A172 (cell line): ENCODE measurements at regions not wholly inside any gene's neighbourhood (a gene's known extent, or its start where the extent isn't known, plus 50 kb on each side); places are given as distances from the start of the nearest gene placed in this dataset.

Experiments used
- DNase-seq: peaks from one replicate; pipeline ENCODE4 v3.0.0-alpha.2; 2015; ENCODE audit warnings: low spot score

DNA sequence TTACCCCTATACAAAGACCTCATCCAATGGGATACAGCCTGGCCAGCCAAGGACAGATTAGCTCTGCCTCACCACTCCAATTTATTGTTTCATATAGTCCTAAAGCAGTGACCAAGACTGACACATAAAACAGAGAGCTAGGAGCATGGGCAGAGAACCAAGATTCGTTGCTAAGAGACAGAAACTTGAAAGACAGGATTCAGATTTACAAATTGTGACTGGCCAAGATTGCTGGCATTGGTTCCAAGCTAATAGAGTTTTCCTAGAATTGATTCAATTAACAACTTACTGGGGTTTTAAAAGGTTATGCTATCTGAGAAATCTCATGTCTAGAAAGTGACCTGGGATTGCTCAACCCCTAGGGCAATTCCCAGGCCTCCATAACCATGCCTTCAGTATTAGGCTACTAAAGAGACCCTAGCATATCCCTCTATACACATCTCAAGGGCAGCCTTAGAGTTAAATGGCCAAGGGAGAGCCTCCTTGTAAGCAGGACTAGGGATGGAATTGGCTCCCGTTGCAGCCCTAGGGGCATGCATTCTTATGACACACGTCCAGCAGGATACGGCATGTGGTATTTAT, 75.6 kb downstream of the ICOS start:
- DNase-seq, result no peak

DNA sequence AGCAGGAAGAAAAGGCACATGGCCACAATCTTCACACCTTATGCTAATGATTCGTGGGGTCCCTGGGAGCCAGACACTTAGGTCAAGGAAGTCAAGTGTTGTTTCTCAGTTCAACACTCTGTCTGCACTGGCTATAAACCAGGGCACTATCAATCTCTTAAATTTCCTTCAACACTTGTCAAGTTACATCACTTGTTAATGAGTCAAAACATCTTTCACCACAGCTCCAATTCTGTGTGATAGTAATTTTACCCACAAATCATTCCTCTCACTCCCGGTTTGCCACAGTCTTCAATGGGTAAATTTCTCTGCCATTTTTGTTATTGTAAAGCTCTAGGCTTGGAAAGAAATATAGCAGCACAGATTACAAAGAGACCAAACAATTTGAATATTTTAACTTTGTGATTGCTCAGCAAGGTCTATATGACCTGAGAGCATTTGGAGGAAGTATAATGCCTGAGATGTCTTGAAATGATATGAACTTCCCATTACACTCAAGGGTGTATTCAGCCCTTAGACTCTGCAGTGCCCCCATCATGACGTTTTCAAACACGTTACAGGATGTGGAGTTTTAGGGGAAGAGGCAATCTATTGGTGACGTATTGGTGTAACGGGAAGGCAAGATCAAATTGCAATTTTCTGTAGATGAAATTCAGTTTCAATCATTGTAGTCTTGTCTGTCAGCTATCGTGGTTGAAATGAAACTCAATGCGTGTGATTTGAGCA, 78.7 kb downstream of the ICOS start:
- no peak for DNase-seq

DNA sequence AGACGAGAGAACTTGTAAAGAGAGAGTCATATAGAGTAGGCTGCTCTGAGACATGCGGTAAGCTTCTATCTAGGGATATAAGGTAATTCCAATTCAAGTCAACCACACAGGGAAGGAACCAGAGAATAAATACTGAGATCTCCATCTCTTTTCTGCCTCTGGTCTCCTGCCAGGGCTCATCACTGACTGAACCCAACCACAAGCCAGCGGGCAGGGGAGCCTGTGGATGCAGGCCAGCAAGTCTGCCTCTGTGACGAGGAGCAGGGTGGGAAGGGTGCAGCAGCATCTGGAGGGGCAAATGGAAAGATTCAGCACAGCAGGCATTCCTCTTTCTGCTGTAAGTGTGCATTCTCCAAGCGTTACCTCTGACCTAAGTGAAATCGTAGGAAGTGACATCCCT, 82.2 kb downstream of the ICOS start:
- DNase-seq, result no peak

DNA sequence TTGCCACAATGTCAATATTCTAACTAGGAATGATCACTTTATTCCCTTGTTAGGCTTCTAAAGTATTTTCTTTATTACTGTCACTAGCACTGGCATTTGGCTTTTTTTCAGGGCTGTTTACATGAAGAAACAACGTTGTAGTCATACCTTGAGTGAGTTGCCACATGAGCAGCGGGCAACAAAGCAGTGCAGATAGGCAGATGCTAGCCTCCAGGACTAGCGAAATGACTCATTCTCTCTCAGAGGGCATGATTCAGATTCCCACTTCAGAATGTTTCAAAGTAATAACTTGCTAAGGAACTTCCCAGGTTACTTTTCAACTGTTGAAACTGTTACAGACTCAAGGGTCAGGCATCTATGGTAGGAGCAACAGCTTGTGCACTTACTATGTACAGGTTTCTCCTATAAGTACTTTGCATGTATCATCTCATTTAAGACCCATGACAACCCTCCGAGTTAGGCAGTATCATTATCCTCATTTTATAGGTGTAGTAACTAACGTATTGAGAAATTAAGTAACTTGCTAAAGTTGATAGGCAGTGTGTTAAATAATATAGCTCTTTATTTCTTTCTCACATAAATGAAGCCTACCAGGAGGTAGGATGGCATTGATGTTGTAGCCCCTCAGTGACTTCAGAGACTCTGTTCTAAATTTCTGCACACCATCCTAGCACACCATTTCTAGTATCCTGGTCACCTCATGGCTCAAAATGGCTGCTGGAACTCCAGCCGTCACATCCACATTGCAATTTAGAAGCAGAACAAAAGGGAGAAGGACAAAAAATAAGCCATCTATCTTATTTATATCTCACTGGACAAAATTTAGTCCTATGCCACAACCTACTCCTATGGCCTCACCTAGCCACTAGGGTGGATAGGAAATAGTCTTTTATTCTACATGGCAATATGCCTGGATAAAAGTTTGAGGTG, 83.3 kb downstream of the ICOS start:
- peak; percentile 79 for DNase-seq

DNA sequence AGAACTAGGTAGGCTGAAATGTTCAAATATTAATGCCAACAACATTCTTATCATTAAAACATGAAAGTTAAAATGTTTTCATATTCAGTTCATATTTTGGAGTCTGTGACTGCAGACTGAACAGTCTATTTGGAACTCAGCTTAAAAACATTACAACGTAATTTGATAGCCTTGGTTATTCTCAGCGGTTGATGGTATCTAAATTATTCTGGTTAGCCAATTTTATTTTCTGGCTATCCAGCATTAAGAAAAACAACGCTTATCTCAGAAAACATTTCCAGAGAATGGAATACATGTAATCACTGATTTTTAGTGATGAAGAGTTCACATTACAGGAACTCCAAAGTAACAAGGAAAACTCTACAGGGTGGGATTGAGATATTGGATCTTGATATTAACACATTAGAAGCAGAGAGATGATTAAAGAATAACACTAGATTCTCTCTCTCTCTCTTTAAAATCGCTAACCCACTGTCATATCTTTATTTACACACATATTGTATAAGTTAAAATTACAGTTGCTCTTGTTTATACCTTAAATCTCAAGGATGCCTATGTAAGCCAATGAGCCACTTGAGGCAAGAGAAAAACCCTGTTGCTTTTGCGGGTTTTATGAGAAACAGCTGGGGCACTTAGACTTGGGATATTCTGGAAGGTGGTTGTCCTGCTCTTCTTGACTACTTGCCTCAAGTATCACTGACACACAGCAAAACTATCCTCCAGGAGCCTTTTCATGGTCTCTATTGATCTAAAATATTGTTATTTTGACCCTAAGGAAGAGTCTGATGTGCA, 84.9 kb downstream of the ICOS start:
- DNase-seq, result no peak

DNA sequence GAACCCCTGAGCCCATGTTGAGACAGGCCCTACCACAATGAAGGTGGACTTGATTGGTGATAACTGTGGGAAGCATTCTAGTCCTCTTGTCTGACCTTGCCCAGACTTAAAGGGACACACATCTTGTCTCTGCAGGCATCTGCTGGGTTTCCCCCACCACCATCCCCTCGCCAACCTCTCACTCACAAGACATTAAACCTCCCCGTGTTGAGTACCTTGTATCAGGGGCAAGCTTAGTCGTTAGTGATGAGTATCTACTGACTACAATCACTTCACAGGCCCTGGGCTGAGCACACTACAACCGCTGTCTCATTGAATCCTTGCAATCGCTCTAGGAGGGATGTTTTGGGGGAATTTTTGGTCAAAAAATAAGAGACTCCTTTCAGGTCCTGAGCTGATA, 86.0 kb downstream of the ICOS start:
- no peak for DNase-seq

DNA sequence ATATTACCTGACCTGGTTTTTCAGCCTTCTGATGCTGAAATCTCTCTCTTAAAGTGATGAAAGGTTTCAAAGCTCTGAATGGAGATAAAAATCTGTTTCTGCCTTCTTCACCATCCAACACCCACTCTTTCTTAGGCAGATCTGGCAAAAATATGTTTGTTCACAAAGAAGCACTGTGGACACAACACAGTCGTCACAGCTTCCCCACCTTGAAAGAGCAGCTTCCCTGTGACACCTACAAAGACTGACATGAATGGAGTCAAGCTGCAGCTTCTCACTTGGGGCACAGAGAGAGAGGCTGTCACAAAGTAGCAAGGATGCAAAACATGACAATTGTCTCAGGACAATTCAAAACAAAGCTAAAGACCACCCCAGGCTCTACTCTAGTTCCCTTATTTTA, 86.5 kb downstream of the ICOS start:
- no peak for DNase-seq

DNA sequence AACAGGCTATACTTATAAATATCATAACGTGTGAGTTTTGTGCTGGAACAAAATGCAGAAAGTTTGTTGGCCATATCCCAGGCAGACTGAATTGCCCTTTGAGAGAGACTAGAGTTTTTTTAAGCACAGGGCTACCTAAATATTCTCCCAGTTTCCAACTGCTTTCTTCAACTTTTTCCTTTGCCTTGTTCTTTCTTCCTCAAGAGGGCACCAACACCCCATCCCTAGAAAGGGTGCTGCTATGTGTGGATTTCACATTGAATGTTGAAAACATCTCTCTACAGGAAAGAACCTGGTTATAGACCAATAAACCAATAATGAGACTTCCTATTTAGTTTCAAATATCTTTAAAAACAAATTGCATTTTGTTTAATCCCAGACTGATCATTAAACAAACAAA, 87.9 kb downstream of the ICOS start:
- peak; percentile 54 for DNase-seq

DNA sequence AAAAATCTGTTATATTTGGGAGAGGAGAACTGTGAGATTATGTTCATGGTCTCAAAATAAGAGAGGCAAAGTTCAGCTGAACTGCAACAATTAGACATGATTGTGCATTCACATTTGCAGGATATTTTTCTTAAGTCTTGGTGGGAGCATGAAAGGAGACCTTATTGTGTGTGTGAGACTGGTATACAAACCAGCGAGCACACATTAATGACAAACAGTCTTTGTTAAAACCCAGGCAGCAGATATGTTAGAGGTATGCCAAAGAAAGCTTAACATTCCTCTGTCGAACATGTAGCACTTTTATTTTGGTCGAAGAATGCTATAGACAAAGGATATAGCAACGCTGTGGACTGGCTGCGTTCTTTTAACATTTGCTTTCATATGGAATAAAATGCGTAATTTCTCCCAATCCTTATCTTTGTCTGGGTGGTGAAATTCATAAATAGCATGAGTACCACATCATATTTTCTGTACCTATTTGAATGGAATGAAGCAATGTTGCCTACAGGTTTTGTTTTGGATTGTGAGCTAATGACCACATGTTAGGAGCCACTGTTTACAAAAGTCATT, 88.4 kb downstream of the ICOS start:
- DNase-seq, result no peak

DNA sequence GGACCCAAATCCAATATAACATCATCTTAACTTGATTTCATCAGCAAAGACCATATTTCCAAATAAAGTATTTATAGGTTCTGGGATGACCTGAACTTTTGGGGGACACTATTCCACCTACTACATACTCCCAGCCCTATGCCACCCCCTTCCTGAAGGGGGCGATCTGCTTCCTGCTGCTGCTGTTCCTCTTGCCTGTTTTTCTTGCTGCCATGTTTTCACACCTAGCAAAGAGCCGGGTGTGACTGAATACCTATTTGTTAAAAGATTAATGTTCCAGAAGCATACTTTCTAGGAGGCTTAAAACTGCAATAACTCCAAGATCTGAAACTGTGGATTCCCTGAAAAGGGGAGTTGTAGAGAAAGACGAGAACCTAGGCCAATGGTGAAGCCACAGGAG, 89.7 kb downstream of the ICOS start:
- DNase-seq, result no peak

DNA sequence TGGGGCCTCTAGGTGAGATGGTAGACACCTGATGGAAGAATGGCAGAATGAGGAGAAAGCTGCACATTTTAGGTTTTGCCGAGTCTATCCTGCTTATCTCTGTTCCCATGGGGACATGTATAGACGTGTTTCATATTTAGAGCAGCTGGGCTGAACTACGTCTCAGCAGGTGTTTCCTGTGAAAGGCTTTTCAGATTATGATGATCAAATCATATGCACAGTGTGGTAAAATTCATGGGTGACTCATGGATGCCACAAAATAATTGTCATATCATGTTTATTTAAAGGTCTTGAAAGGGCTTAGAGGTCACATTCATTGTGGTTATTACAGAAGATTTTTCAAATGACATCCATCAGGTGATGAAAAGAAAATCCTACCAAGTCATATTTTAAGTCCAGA, 90.5 kb downstream of the ICOS start:
- peak; percentile 76 for DNase-seq

DNA sequence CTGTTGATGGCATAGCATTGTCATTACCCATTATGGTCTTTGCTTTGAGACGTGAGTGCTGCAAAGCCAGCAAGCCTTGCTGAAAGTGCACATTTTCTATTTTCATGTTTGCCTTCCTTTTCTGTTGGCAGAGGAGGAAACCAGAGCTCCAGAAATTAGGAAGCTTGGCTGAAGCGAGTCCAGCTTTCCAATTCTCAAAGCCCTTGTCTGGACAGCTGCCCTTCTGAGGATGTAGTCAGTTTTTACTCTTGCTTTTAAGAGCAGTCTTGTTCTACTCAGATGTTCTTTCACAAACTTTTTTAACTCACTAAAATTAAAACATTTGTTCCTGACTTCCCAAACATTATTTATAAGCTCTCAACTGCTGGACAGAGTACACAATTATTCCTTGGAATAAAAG, 93.8 kb downstream of the ICOS start:
- DNase-seq, result no peak

DNA sequence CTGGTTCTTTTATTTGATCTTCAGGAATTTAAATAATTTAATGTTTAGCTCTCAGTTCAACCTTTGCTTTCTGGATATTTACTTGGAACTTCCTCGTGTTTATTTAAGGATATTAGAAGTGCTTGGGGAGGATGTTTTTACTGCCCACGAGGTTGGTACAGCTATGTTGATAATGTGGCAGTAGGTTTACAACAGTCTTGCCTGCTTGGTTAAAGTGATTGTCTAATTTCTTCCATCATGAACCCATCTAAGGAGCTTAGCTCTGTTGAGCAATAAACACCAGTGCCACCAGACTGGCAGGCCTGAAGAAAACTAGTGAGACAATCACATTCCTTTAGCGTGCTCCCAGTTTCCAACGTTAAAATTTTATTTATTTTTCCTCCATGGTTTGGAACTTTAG, 94.5 kb downstream of the ICOS start:
- DNase-seq, result no peak

DNA sequence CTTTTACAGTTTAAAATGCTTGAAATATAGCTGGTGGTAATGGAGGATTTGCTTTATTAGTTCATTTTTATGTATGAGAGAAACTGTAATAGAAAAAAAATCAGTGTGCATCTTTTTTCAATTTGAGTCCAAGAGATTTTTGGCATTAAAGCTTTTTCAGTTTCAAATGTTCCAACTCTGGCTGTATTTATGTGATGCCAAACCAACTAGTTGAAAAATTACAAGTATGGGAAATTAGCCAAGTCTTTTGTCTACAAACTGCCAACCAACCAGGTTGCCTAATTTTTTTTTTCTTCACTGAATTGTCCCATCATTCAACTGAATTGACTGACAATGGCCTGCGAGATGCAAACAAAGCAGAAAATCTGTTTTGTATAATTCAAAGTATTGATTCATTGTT, 95.7 kb downstream of the ICOS start:
- no peak for DNase-seq

DNA sequence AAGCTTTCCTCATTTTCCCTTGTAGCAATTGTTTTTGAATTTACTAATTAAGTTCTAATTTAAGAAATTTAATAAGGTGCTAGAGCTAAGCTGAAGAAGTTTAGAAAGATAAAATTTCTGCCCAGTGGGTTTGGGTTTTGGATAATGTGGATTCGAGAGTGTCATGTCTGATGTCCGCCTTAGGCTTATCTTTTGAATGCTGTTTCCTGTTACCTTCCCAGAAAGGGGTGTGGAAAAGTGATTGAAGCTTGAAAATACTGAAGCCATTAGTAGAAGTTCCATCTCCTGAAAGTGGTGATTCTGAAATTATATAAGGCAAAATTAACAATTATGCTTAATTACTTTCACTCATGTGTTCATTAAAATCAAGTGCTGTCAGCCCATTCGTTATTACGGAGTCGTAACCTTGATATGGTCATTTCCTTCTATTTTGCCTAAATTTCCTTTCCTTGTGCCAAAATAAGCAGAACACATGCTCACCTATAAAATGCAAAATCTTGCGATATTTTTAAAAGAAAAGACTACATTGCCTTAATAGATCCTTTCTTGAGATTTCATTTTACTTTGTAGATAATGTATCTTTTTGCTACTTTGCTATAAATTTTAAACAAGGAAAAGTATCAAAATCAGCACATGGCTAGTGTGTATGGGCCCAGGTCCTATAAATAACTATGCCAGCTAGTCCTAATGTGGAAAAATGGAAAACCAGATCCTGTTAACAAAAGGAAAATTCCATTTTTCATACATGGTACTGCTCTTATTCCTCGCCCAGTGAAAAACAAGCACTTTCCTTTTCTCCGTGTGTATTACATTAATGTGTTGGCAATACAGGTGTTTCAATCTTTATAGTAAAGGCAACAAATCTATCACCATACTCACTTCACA, 97.3 kb downstream of the ICOS start:
- no peak for DNase-seq

DNA sequence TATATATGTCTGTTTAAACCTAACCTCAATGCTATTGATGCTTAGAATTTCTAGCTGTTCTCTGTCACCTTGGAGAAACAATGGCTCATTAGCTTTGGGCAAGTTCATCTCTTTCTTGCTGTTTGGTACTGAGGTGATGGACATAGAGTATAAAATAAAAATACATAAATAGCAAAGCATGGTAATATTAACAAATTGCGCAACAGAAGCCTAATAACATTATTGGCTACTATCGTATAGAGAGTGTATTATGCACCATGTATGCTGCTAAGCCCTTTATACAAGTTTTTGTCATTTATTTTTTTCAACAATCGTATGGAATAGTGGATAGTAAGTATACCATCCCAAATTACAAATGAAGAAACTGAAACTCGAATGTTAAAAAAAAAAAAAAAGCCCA, 100.1 kb downstream of the ICOS start:
- no peak for DNase-seq

DNA sequence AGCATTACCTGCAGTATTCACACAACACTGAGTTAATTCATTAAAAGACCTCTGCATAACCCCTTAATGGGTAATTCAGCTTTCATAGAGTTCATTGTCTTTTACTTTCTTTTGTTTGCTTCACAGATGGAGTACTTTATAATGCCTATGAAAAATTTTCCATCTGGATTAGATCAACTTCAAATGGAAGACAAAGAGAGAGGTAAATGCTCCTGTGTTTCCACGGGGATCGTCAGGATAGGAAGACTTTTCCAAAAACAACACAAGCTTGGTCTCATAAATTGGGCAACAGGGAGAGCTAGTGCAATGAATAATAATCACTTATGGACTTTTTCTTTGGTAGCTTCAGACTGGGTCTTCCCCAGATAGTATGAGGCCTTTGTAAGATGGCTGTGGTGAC, 100.7 kb downstream of the ICOS start:
- DNase-seq, result no peak

DNA sequence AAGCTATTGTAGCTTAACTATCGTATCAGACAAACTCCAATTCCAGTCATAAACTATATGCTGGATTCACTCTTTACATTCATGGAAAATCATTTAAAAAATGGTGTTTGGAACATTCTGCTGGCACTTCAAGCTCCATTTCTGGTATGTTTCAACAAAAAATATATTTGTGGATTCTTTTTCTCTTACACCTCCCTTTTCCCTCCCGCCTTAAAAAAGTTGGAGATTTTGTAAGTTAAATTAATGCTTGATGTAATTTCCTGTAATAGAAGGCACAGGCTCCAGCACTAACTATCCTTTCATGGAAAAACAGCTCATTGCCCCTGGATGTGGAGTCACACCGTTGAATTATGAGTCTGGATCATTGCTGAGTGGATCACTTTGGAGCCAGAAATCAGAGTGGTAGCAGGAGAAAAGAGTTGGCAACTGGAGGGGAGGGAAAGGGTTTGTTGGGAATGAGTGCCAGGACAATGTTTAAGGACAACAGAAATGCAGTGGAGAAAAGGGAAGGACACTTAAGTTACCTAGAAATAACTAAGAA, 102.8 kb downstream of the ICOS start:
- no peak for DNase-seq

DNA sequence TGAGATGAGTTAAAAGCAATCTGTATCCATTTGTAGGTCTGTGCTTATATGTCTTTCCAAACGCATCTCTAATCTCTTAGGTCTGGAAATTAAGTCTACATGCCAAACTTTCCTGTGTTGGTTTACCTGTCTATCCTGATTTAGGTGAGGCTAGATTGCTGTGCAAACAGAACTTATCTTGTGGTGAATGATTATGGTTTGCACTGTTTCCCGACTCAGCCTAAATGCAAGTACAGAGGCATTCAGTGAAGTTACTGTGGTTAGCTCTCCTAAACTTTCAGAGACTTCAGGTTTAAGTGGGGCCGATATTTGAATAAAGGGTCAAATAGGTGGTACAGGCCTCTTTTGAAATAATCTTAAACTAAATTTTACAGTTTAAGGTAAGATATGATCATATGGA, 103.5 kb downstream of the ICOS start:
- no peak for DNase-seq

DNA sequence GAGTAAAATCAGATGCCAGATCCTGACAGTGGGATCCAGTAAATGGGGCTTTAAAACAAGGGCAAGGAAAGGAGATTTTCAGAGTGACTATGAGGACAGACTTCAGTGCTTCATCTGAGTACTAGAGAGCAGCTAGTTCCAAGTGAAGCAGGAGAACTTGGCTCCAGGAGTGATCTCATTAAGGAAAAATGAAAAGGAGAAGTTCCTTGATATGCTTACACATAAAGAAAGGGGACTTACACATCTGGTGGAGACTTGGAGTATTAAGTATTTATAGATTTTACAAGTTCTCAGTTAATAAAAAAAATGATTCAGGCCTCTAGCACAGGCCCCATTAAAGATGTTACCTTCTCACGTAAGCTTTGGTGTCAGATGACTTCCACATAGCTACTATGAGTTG, 105.8 kb downstream of the ICOS start:
- DNase-seq, result no peak
